ENCODE measurements at regions not wholly inside any gene's neighbourhood (a gene's known extent, or its start where the extent isn't known, plus 50 kb on each side); places are given as distances from the start of the nearest gene placed in this dataset.

DNA sequence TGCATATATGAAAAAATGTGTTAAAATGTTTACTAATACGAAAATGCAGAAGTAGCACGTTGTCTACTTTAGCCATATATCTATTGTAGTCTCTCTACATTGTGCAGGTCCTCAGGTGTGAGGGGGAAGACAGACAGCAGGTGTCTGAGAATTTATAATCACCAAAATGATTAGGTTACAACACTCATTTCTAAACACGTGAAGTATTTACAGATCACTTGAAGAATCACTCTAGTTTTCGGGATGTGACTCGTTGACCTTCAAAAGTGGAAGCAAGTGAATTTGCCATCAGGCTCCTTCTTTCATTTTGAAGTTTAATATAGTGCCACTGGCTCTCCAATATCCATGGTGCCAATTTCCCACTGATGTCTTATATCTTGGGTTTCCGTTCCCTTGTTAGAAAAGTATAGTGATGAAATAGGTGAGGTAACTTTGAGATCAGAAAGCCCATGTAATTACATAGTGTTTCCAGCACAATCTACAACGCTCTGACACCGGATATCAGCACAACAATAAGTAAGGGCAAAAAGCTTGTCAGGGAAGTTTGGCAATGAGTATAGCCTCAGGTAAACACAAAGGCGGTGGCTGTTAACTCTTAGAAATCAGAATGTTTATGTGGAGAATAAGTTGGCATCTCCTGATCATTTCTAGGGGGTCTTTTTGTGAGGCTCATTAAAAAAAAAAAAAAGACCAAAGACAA is 57.5 kb upstream of the SP4 start:
- no peak for DNase-seq

DNA sequence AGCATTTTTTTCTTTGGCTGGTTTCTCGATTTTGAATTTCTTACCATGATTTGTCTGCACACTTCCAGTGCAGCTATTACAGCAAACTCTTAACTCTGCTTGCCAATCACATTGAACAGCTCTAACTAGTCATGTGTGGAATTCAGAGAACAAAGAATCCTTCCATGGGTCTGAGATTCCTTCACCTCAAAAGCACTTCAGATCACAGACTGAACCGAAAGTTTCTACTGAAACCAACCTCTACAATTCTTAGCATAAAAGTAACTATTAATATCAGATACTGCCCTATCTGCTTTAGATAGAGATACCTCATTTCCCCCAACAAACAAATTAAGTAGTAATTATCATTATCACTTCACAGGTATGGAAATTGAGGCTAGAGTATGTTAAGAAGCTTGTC is 56.5 kb upstream of the SP4 start:
- DNase-seq, result no peak

DNA sequence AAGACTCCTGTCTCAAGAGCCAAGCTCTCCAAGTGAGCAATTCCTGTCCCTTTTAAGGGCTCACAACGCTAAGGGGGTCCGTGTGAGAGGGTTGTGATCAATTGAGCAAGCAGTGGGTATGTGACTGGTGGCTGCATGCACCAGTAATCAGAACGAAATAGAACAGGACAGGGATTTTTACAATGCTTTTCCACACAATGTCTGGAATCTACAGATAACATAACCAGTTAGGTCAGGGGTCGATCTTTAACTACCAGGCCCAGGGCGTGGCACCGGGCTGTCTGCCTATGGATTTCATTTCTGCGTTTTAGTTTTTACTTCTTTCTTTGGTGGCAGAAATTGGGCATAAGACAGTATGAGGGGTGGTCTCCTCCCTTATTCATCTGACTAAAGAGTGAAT is 54.9 kb upstream of the SP4 start:
- no peak for DNase-seq

DNA sequence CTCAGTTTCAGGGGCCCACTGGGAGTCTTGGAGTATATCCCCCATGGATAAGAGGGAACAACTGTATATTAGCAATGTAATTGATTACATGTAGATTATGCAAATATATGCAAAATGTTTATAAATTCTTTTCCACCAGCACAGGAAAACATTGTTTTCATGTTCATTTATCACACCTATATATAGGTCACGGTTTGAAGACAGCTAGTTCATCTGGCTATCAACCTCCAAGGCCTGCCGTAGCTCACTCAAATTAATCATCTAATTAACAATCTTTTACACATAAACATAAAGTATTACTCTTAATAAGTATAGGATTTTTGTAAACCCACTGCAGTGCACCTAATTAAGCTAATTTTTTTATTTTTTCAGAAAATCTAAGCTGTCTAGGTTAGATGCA is 53.7 kb upstream of the SP4 start:
- DNase-seq, result no peak

DNA sequence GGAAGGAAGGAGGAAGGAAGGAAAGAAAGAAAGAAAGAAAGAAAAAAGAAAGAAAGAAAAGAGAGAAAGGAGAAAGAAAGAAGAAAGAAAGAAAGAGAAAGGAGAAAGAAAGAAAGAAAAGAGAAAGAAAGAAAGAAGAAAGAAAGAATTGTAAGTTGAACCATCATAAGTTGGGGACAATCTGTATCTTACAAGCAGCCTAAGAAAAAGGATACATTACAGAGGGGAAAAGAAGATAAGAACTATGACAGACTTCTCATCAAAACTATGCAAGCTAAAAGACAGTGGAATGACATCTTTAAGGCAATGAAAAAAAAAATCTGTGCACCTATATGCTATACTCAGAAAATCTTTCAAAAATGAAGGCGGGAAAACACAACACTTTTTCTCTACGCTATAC is 50.3 kb upstream of the SP4 start:
- no peak for DNase-seq

Measured in CD4-positive, alpha-beta T cell treated with Interleukin-17A for 4 hours (primary cell).